ENCODE measurements at regions not wholly inside any gene's neighbourhood (a gene's known extent, or its start where the extent isn't known, plus 50 kb on each side); places are given as distances from the start of the nearest gene placed in this dataset.

- no peak for TF ChIP-seq CTCF (IDR thresholded peaks at IDR 0.05)
- no peak for TF ChIP-seq EZH2 (IDR thresholded peaks at IDR 0.05; ENCODE audit: borderline replicate concordance, insufficient read depth, low read depth, low read length, poor library complexity, severe bottlenecking)
Observed at GRCh38 chr4:86442881-86443280, 83.0 kb upstream of the MAPK10 start.
